GM18909 (cell line): ENCODE measurements at regions not wholly inside any gene's neighbourhood (a gene's known extent, or its start where the extent isn't known, plus 50 kb on each side); places are given as distances from the start of the nearest gene placed in this dataset.
"Not testable (repeated sequence)": the region's sequence is repeated elsewhere in the genome, so short reads cannot be mapped to it uniquely, and the experiment has no call there.

Source experiments
- ATAC-seq: cut with Tn5 transposase; IDR thresholded peaks from one replicate; pipeline ENCODE4 v1.9.1; 2021; ENCODE audit warnings: mild to moderate bottlenecking; ENCODE audit not compliant: unreplicated experiment, poor library complexity

- ATAC-seq = no peak
Observed at GRCh38 chr1:82121421-82121820, 320.7 kb downstream of the ADGRL2 start.

DNA sequence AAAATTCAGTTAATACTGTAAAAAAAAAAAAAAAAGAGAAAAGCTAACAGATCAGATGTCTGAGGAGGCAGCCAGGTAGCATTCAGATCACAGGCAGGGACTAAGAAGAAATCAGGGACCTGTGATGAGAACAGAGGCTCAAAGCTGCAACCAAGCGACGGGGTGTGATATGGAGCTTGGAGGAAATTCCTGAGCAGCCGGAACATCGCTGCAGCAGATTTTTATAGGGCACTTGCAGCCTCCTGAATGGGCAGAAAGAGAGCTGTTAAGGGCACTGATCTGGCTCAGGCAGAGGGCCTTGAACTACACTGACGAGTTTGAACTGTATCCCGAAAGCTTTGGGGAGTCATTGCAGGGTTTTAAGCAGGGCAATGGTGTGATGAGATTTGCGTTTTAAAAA is 315.4 kb downstream of the ADGRL2 start:
- no peak for ATAC-seq

DNA sequence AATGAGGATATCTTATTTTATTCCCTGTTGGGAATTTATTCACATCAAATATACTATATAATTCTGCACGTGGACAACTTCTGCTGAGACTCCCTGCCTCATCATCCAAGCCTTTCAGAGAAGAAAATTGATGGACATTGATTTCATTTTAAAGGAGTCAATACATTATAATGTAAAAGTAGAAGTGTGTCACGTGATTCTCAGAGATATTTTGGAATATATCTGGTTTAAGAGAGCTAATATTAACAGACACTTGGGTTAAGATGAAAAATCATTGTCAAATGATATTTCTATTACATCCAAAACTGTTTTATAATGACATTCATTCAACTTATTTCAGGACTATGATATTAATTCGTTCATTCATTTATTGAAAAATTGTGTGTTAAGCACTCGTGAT is 314.2 kb downstream of the ADGRL2 start:
- no peak for ATAC-seq

- no peak for ATAC-seq
Observed at GRCh38 chr1:82110366-82111254, 309.9 kb downstream of the ADGRL2 start.

GRCh38 chr1:82108843-82109242 is 308.1 kb downstream of the ADGRL2 start:
- ATAC-seq = no peak

DNA sequence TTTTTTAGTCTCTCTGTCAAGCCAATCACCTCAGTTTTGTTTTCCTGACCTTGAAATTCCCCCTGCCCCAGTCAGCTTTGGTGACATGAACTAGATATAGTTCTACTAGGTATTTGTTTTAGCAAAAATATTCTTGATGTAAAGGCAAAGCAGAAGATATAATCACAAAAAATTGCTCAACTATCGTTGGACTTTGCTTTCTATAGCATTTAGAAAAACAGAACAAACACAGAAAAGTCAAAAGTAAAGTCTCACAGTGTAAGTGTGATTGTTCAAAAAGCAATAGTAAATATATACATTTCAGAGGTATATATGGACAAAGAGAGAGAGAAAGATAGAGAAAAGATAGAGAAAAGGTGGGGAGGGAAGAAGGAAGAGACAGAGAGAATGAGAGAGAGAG is 305.9 kb downstream of the ADGRL2 start:
- no peak for ATAC-seq

GRCh38 chr1:82099170-82099569 is 298.4 kb downstream of the ADGRL2 start:
- no peak for ATAC-seq

DNA sequence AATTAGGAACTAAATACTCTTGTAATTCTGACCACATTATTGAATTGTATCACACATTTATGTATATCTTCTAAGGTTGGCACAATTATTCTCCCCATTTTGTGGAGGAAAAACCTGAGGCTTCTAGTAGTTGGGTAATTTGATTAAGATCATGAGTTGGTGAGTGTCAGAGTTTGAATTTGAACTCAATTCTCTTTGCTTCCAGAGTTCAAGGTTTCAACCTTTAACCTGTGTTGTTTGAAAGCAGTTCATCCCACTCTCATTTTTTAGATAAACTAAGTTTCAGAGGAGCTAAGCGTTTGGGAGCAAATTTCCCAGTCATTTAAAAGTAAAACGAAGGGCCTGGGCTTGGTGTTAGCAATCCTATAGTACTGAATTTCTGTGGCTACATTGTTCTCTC is 293.4 kb downstream of the ADGRL2 start:
- ATAC-seq = no peak

GRCh38 chr1:82091729-82092128 is 291.0 kb downstream of the ADGRL2 start:
- no peak for ATAC-seq

DNA sequence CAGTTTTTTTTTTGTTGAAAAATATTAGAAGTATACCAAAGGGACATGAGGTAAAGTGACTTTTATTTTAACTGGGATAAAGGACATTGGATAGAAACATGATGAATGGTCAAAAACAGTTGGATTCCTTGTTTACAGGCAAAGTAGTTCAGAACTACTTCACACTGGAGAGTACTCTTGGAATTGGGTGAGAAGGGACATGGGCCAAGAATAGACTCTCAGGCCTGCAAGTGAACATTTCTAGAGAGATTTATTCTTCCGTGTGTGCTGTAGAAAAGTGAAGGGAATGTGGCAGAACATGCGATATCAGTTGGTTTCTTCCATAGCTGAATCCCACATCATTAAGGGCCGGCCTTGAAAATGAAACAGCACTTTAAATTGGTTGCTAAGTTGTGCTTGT is 290.5 kb downstream of the ADGRL2 start:
- no peak for ATAC-seq

DNA sequence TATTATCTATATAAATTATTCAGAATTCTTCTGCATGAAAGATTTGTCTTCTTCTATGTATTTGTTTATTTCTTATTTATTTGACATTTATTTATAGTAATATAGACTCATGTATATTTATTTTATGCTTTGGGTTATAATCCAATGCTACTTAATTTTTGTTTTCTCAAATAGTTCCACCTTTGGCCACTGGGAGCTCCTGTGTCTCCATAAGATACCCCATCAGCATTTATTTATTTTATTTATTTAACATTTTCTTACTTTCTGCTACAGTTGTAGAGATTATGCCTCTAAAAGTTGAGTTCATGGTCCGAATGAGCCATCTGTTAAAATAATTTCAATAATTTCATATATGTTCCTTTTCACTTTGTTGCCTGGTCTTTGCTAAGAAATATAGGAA is 289.4 kb downstream of the ADGRL2 start:
- ATAC-seq = no peak

DNA sequence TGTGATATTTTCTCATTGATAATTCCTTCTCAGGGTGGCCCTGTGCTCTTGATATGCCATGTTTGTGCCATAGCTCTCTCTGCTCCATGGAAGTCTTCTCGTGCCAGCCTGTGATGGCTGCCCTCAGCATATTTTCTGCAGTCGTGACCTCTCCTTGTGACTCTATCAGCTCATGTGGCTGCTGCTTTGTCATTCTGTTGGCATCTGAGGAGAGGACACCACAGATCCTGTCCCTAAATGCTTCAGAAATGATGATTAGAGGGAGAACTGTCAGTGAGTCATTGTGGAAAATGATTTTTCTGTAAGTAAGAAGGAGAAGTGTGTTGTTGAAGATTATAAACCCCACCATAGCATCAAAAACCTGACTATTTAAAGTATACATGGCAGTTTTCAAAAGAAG is 286.0 kb downstream of the ADGRL2 start:
- no peak for ATAC-seq

DNA sequence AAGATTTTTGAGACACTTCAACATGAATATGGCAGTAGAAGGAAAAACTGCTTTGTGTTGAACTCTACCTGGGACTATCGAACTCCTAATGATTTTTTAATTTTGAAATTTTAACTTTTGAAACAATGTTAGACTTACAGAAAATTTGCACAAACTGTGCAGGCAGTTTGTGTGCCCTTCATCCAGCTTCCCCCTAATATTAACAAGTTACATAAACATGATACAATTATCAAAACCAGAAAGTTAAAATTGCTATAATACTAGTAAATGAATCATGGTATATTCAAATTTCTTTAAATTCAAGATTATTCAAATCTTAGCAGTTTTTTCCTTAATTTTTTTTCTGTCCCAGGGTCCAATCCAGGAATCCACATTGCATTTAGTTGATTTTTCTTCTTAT is 278.9 kb downstream of the ADGRL2 start:
- ATAC-seq = no peak

DNA sequence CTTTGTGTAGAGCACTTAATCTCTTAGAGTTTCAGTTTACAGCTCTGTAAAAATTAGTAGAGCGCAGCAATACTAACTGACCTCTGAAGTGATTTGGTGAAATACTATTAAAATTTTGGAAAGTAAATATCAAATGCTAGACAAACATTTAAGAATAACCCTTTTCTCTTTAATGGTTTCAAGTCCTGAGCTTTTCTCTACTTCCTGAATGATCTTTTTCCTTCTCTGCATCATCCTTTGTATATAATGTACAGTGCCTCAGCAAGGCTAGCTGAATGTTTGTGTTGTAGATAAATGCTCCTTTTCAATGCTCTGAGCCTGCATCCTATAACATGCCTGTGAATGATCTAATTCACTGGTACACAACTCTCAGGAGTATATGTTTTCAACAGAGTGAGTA is 272.9 kb downstream of the ADGRL2 start:
- no peak for ATAC-seq

- ATAC-seq = no peak
Observed at GRCh38 chr1:82073071-82073470, 272.3 kb downstream of the ADGRL2 start.

GRCh38 chr1:82065916-82066315 is 265.2 kb downstream of the ADGRL2 start:
- ATAC-seq = no peak

GRCh38 chr1:82064691-82065090 is 264.0 kb downstream of the ADGRL2 start:
- ATAC-seq = no peak

GRCh38 chr1:82062206-82062605 is 261.5 kb downstream of the ADGRL2 start:
- ATAC-seq = no peak

DNA sequence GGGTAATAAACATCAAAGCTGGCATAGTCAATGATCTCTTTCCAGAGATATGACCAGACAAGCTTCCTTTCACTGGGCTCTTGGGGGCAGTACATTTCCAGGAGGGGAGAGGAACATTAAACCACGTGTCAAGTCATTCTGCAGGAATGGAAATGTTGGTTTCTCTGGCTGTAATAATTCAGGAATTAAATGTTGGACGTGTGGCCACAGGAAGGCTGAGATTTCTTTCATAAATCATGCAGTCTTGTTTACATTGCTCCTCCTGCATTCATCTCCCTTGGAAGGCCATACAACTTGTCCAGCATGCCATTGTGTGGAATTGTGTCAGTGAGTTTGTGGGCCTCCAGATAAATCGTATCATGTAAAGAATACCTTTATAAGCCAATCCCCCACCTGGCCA is 259.2 kb downstream of the ADGRL2 start:
- no peak for ATAC-seq

DNA sequence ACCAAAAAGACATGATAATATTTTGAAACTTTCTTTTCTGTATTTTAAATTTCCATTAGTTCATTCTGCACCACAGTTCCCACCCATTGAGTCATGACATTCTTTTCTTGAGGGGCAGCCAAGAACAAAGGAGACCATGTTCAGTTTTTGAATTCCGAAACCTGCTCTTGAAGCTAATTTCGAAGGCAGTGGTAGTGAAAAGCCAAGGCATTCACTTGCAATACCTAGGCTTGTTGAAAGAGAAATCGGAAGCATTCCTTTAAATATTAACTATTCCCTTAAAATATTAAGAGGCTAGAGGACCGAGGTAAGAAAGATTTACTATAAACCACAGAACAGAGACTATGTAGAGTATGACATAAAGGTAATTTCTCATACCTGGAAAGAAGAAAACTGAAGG is 256.3 kb downstream of the ADGRL2 start:
- no peak for ATAC-seq

GRCh38 chr1:82055375-82055774 is 254.6 kb downstream of the ADGRL2 start:
- not testable (repeated sequence) for ATAC-seq

DNA sequence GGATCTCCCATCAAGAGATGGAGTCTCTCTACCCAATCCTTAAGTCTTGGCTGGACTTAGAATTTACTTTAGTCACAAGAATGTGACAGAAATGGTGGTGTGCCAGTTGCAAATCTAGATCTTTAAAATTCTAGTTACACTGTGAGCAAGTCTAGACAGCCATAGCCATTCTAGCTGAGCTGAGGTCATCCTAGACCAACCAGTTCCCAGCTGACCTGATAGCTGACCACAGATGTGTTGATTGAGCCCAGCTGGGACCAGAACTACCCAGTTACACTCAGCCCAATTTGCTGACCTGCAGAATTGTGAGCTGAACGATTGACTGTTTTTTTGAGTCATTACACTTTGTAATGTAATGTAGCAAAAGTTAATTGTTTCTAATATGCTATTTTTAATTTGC is 251.8 kb downstream of the ADGRL2 start:
- ATAC-seq = no peak
